ENCODE measurements at regions not wholly inside any gene's neighbourhood (a gene's known extent, or its start where the extent isn't known, plus 50 kb on each side); places are given as distances from the start of the nearest gene placed in this dataset.

DNA sequence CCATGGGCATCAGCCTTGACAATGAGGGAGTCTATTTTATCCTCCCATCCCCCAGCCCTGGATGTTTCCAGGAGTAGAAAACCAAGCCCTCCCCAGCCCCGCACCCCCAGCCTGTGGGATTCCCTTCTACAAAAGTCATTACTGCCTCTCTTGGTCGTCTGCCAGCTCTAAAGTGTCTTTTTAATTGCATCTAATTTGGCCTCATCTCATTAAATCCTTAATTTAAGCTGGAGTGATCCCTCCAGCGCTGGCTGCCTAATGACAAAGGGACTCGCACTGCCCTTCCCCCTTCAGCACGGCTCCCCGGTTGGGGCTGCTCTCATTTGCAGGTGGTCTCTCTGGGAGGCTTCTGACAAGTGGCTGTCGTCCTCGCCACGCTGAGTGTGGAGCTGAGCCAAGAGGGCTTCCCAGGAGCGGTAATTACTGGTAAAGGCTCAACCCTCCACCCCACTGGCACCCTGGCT lies 107.9 kb upstream of the ALDH1B1 start:
- Histone ChIP-seq H3K9me3 (ENCODE audit: control insufficient read depth in 2 of 3, insufficient read depth in 1 of 3, low read length in 3 of 3) (no peaks in the 10 kb centered on the region), H3K4me3 (ENCODE audit: low read length in 3 of 3) (no peak overlapping the region), H3K9ac (ENCODE audit: low read length in 3 of 3) (no peak overlapping the region), H3K27me3 (ENCODE audit: control insufficient read depth, insufficient read depth, low read length) (no peaks in the 10 kb centered on the region), H3K36me3 (ENCODE audit: control insufficient read depth in 2 of 3, insufficient read depth in 3 of 3, low read length in 3 of 3) (no peaks in the 10 kb centered on the region), H3K4me1 (ENCODE audit: control insufficient read depth in 2 of 3, insufficient read depth in 2 of 3, low read depth in 1 of 3, low read length in 3 of 3) (no peaks in the 10 kb centered on the region), H3K27ac (ENCODE audit: low read depth in 2 of 2, low read length in 2 of 2) (no peak overlapping the region)
- TF ChIP-seq, protein P1, sequence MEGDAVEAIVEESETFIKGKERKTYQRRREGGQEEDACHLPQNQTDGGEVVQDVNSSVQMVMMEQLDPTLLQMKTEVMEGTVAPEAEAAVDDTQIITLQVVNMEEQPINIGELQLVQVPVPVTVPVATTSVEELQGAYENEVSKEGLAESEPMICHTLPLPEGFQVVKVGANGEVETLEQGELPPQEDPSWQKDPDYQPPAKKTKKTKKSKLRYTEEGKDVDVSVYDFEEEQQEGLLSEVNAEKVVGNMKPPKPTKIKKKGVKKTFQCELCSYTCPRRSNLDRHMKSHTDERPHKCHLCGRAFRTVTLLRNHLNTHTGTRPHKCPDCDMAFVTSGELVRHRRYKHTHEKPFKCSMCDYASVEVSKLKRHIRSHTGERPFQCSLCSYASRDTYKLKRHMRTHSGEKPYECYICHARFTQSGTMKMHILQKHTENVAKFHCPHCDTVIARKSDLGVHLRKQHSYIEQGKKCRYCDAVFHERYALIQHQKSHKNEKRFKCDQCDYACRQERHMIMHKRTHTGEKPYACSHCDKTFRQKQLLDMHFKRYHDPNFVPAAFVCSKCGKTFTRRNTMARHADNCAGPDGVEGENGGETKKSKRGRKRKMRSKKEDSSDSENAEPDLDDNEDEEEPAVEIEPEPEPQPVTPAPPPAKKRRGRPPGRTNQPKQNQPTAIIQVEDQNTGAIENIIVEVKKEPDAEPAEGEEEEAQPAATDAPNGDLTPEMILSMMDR (IDR thresholded peaks at IDR 0.05; ENCODE audit: borderline replicate concordance, extremely low read depth, insufficient read depth) = no peak
- no peak for FAIRE-seq
- peak in 1 of 5 donors; percentile 47 for DNase-seq
- intact Hi-C loops (cut with DNase I) = no loop called here

DNA sequence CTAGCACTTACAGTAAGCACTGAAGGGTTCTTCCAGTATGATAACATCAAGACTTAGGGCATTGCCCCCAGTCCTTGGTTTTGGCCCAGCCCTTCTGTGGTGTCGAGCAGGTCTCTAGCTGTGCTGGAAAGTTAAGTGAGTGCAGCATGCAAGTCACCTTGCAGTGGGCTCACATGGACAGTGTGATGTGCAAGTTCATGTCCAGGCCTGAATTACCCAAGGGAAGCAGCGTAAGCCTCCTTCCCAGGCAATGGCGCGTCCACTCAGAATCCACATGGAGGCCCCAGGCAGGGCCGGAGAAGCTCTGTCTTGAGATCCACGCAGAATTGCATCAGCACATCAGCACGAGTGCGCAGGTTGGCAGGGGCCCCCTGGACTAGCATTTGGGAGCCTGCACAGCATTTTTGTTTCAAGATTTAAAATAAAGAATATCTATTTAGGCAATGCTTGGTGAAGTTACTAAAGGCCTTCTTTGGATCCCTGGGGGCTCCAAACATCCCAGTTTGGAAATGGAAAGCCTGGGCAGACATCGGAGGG lies 108.4 kb upstream of the ALDH1B1 start:
- no peak for FAIRE-seq
- Histone ChIP-seq H3K9me3 (ENCODE audit: control insufficient read depth in 2 of 3, insufficient read depth in 1 of 3, low read length in 3 of 3) (no peaks in the 10 kb centered on the region), H3K27me3 (ENCODE audit: control insufficient read depth, insufficient read depth, low read length) (no peaks in the 10 kb centered on the region), H3K4me1 (ENCODE audit: control insufficient read depth in 2 of 3, insufficient read depth in 2 of 3, low read depth in 1 of 3, low read length in 3 of 3) (no peaks in the 10 kb centered on the region), H3K36me3 (ENCODE audit: control insufficient read depth in 2 of 3, insufficient read depth in 3 of 3, low read length in 3 of 3) (no peaks in the 10 kb centered on the region), H3K27ac (ENCODE audit: low read depth in 2 of 2, low read length in 2 of 2) (no peak overlapping the region), H3K4me3 (ENCODE audit: low read length in 3 of 3) (no peak overlapping the region), H3K9ac (ENCODE audit: low read length in 3 of 3) (no peak overlapping the region)
- intact Hi-C loops (cut with DNase I) = no loop called here
- TF ChIP-seq, protein P1 (IDR thresholded peaks at IDR 0.05; ENCODE audit: borderline replicate concordance, extremely low read depth, insufficient read depth) = no peak
- DNase-seq = peak in 1 of 5 donors; percentile 20

DNA sequence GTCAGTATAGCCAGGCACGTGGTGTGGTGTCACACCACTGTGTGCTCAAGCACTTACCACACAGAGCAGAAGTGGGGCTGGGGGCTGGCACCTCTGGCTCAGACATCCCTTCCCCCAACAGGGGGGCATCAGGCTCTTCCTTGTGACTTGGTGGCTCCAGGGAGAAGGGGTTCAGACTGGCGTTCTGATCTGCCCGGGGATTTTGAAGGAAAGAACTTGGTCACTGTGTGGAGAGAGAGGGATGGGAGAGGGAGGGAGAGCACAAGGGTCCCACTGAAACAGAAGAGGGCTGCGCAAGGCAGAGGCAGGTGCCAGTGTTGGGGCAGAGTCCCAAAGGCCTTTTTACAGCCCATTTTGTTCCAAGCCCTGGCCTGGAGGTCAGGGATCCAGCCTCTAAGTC lies 109.7 kb upstream of the ALDH1B1 start:
- Histone ChIP-seq H3K4me3 (ENCODE audit: low read length in 3 of 3) (no peak overlapping the region), H3K27ac (ENCODE audit: low read depth in 2 of 2, low read length in 2 of 2) (no peak overlapping the region), H3K36me3 (ENCODE audit: control insufficient read depth in 2 of 3, insufficient read depth in 3 of 3, low read length in 3 of 3) (no peaks in the 10 kb centered on the region), H3K9ac (ENCODE audit: low read length in 3 of 3) (no peak overlapping the region), H3K4me1 (ENCODE audit: control insufficient read depth in 2 of 3, insufficient read depth in 2 of 3, low read depth in 1 of 3, low read length in 3 of 3) (no peaks in the 10 kb centered on the region), H3K9me3 (ENCODE audit: control insufficient read depth in 2 of 3, insufficient read depth in 1 of 3, low read length in 3 of 3) (no peaks in the 10 kb centered on the region), H3K27me3 (ENCODE audit: control insufficient read depth, insufficient read depth, low read length) (no peaks in the 10 kb centered on the region)
- DNase-seq = peak in 1 of 5 donors; percentile 12
- intact Hi-C loops (cut with DNase I) = no loop called here
- FAIRE-seq = no peak
- TF ChIP-seq, protein P1 (IDR thresholded peaks at IDR 0.05; ENCODE audit: borderline replicate concordance, extremely low read depth, insufficient read depth) = no peak

DNA sequence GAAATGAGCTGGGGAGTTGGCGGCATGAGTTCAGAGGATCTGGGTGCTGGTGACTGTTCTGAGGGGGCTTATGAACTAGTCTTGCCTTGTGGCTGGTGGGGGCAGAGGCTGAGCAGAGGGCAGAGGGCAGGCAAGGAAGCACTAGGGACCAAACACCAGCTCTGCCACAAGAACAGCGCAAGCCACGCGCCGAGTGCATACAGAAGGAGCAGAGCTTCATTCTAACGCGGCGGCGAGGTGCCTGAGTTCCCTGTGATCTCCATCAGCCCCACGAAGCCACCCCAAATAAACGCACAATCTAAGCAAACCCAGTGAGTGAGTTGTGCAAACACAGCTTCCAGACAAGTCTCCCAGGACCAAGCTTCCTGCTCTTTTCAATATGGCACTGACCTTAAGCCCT lies 110.6 kb upstream of the ALDH1B1 start:
- Histone ChIP-seq H3K9ac (ENCODE audit: low read length in 3 of 3) (no peak overlapping the region), H3K36me3 (ENCODE audit: control insufficient read depth in 2 of 3, insufficient read depth in 3 of 3, low read length in 3 of 3) (no peaks in the 10 kb centered on the region), H3K9me3 (ENCODE audit: control insufficient read depth in 2 of 3, insufficient read depth in 1 of 3, low read length in 3 of 3) (no peaks in the 10 kb centered on the region), H3K27ac (ENCODE audit: low read depth in 2 of 2, low read length in 2 of 2) (no peak overlapping the region), H3K27me3 (ENCODE audit: control insufficient read depth, insufficient read depth, low read length) (no peaks in the 10 kb centered on the region), H3K4me1 (ENCODE audit: control insufficient read depth in 2 of 3, insufficient read depth in 2 of 3, low read depth in 1 of 3, low read length in 3 of 3) (no peaks in the 10 kb centered on the region), H3K4me3 (ENCODE audit: low read length in 3 of 3) (no peak overlapping the region)
- intact Hi-C loops (cut with DNase I) = no loop called here
- TF ChIP-seq, protein P1 (IDR thresholded peaks at IDR 0.05; ENCODE audit: borderline replicate concordance, extremely low read depth, insufficient read depth) = no peak
- peak in 1 of 5 donors; percentile 17 for DNase-seq
- no peak for FAIRE-seq
